ENCODE measurements at regions not wholly inside any gene's neighbourhood (a gene's known extent, or its start where the extent isn't known, plus 50 kb on each side); places are given as distances from the start of the nearest gene placed in this dataset.

DNA sequence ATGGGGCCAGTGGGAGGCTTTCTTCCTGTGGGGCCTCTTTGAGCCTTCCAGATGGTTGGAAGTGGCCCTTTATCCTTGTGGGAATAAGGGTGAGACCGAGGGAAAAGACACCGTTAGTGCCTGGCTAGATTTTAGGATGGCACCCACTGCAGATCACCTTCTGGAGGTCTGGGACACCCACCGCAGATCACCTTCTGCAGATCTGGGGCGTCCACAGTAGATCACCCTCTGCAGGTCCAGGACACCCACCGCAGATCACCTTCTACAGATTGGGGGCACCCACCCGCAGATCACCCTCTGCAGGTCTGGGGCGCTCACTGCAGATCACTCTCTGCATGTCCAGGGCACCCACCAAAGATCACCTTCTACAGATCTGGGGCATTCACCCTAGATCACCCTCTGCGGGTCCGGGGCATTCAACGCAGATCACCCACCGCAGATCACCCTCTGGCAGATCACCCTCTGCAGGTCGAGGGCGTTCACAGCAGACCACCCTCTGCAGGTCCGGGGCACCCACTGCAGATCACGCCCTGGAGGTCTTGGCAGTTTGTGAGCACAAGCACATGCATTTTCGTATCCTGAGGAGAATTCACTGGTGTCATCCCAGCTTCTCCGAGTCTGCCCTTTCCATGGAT, 153.4 kb upstream of the TSHZ3 start:
- DNase-seq: no peak

DNA sequence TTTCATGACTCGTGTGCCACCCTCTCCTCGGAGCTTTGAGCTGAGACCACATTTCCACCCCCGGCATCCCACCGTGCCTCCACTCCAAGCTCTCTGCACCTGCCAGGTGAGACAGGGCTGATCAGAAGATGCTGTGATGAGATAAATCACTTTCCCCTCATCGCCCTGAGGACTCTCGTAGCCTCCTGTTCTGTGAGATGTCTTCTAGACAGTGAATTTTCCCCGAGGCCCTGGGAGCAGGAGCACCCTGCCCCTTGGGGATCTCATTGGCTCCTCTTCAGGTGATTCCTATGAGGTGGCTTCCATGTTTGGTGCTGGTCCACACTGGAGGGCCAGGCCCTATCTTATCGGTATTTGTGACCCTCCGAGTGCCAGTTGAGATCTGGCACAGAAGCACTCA, 154.0 kb upstream of the TSHZ3 start:
- DNase-seq: no peak

DNA sequence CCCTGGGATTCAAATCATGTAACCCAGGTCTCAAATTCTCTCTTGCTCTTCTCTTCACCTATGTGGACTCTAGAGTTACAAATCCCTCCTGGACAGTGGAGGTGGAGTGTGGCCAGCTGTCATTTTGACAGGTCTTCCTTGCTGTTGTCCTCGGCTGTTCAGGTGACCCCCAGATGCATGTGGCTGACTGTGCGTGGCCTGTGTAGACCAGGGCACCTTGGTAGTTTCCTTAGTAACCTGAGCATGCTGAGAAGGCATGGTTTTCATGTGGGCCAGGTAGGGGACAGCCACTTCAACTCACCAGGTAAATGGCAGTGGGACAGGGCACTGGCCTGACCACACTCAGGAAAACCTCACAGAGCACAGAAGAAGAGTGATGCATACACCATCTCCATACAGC, 155.0 kb upstream of the TSHZ3 start:
- DNase-seq: no peak

DNA sequence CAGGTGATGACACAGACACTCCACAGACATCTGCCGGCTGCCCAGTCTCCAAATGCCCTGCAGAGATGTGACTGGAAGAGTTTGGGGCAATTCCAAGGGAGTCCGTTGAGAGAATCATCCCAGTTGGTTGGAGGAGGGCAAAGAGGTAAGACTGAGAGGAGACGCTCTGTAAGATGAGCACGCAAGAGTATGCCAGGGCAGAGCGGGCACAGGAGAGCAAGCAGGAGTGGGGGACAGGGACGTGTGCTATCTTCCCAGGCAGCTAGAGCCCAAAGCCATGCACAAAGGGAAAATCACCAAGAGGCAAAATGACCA, 156.3 kb upstream of the TSHZ3 start:
- DNase-seq: no peak

DNA sequence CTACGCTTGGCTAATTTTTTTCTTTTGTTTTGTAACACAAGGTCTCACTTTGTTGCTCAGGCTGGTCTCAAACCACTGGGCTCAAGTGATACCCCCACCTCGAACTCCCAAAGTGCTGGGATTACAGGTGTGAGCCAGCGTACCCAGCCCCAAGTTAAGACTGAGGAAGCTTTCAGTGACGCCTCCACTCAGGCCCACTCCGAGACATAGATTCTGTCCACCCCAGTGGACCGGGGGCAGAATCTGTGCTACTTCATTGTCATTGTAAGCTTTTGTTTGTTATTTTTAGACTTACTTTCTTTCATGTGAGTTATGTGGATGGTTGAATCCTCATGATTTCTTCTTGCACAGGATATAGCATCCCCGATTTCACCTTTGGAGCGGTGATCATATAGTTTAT, 156.9 kb upstream of the TSHZ3 start:
- no peak for DNase-seq

DNA sequence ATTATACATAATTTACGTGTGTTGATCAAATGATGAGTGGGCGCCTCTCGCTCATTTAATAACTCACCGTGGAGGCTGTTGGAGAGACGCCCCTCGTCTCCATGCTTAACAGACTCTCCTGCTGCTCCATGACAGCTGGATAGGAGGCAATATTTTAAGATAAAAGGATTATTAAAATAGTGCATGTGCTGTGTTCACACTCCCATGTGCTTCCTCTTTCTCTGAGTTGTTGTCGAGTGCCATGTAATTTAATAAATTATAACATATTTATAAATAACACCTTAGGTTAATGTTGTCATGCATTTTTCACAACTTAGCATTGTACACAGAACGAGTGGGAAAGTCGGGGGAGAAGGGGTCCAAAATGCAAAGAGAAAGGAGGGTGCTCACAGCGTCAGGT, 161.4 kb upstream of the TSHZ3 start:
- no peak for DNase-seq

DNA sequence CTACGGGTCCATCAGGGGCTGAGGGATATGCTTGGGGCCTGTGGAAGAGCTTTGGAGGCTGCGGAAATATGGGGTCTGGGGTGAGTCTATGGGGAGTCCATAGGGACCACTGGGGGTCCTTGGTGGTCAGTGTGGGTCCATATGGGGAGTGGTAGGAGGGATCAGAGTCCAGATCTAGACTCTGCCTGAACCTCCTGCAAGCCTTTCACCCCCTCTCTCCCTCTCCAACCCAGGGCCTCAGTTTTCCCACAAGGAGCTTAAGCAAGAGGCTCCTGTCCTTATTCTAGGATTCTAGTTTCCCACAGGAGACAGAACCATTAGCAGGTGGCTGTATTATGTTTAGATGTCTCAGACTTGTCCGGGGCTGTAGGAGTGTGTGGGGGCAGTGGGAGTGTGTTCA, 161.9 kb upstream of the TSHZ3 start:
- no peak for DNase-seq

DNA sequence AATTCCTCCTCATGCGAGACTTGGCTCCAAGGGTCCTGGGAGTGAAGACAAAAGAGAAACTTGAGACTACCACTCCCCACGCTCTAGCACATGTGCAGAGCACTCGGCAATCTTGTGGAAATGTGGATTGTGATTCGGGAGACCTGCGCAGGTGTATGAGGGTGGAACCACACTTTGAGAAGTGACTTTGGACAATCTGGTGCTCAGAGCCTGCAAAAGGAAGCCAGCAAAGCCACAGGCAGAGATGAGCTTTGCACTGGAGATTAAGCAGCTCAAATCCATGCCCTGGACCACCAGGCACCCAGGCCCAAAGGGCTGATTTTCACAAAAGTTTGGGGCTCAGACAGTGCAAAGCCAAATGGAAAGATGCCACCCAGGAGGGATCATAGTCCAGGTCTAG, 162.5 kb upstream of the TSHZ3 start:
- DNase-seq: no peak

DNA sequence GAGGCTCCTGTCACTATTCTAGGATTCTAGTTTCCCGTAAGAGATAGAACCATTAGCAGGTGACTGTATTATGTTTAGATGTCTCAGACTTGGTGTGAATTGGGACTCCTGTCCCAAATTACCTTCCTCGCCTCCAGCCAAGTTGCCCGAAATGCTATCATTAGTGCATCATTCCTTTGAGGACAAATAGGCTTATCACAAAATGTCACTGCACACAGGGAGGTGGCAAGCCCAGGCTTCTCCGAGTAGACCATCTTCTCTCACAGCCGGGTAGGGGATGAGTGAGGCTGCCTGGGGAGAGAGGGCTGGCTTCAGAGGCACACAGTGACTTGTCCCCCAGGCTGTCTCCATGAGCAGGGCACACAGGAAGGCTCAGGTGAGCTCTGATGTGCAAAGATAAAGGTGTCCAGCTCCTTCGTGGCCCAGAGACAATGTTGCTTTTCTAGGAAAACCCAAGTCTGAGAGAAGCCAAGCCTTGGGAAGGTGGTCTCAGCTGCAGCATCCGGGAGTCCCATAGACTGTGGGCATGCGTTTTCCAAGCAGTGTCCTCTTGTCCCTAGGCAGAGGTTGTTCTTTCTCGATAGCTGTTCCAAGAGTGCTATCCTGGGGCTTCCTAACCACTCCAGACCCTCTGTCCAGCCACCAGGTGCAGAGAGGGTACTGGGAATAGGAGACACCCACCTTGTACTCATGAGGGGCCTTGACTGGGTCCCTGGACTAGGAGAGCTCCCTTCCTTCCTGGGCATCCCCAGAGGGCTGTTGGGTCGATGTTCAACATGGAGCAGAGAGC, 163.1 kb upstream of the TSHZ3 start:
- no peak for DNase-seq

DNA sequence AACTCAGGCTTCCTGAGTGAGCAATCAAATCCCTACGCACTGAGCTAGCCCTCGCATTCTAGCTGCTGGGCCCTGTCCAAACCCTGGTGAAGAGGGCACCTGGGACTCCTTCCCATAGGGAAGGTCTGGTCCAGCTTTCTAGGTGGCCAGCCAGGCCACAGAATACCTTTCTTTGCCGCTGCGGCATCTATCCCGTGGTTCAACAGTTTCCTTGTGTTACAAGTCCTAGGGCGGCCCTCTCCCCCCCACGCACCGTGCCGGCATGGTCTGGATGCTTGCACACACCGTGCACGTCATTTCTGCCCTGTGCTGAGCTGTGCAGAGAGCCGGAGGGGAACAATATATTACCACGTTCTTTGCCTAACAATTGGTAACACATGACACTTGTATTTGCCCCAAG, 164.6 kb upstream of the TSHZ3 start:
- DNase-seq: no peak

DNA sequence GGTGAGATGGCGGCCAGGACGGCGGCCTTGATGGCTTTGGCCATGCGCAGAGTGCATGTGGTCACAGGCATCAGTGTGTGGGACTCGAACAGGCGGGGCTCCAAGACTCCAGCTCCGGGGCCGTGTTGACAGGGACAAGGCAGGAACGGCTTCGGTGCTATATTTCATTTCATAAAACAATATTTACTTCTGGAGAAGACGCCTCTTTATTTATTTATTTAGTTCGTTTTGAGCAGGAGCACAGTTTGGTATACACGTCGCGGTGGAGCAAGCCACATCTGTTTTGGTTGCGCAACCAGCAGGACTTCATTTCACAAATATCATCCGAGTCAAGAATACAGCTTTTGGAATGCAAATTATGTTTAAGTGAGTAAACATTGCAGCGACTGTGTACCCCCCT, 166.7 kb upstream of the TSHZ3 start:
- no peak for DNase-seq

DNA sequence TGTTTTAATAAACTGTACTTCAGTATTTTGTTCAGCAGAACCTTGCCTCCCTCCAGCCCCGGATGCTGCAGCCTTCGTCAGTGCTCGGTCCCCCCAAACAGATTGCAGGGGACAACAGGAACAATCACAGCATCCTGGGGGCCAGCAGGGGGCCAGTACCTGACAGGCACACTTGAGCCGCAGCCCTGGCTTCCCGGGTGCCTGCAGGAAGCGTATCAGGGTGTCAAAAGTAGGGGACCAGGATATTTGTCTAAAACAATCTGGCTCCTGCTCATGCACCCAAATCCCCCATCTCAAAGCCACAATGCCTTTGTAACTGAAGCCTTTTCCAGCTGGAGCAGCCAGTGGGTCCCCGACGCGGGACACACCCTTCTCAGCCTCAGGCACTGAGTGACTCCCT, 167.5 kb upstream of the TSHZ3 start:
- DNase-seq: no peak

DNA sequence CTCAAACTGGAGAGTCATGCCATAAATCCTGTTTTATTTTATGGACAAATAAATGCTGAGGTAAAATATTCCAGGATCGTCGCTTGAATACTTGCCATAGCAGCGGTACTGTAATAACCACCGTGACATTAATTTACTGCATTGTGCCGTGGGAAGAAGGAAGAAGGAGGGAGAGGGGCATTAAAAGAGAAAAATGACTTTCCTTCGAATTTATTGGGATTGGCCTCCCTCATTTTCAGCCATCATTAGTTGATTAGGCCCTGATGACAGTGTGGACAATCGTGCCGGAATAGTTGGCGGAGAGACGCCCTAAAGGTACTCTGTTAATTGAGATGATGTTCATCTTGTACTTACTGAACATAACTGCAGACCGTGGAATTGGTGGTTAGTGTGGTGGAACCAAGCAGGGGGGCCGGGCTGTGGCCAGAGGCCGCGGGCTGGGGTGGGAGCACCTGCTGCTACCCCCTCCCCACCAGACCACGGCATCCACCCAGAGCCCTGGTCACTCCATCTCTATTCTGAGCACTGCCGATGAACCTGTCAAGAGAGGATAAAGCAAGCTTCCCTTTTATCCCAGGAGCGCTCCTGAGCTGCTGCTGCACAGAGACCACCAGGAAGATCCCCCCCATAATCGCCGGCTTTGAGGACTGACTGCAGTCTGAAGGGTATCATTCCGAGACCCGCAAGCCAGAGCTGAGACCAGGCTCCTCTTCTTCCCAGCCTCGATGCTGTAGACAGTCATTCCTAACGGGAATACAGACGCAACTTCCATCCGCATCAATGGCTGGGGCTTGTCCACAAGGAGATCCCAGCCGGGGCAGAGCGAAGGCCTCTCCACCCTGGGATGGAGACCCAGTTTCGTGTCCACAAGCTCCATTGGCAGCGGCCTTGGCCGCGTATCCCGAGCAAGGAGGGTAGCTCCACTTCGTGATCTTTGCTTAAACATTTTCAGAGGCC, 168.3 kb upstream of the TSHZ3 start:
- DNase-seq: no peak

DNA sequence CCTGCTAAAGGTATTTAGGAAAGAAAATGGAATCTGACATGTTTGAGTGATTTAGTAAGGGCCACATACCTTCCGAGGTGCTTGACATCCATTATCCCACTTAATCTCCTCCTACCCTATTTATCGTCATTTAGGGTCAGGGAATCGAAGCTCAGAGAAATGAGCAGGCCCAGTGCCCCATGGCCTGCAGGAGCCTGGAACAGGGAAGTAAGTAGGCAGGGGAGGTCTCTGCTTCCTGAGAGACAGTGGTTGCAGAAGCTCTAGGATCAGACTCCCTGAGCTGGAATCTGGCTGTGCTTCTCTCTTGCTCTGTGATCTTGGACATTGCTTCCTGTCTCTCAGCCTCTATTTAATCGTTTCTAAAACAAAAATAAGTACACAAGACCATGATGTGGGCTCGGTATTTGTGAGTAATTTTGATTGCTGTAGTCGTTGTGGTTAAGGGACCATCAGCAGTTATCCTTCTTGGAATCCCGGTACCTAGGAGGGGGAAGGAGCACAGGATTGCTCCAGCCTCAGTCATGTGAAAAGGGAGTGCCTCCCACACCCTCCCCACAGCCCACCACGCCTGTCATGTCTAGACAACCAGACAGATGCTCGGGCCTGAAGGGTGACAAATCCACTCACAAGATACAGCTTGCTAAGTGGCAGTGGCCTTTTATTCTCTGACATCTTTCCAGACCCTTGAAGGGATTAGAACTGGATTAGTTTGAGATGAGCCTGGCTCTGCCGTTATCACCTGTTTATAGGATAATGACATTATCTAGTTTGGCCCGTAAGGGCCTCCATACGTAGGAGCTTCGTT, 169.2 kb upstream of the TSHZ3 start:
- DNase-seq: no peak

DNA sequence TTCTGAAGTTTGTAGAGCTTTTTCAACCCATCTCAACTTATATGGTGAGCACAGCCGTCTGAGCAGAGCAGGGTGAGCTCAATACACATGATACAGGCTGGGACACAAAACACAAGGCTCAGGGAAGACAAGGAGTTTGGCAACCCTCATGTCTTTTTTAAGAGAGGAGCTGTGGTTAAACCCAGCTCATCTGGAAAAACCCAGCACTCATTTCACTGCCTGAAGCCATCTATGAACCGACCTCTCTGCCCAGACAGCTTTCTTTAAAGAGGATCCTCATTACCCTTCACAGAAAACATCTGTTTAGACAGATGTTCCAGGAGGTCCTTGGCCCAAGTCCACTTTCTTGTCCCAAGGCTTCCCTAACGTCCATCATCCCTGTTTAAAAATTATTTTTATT, 170.0 kb upstream of the TSHZ3 start:
- DNase-seq: no peak

DNA sequence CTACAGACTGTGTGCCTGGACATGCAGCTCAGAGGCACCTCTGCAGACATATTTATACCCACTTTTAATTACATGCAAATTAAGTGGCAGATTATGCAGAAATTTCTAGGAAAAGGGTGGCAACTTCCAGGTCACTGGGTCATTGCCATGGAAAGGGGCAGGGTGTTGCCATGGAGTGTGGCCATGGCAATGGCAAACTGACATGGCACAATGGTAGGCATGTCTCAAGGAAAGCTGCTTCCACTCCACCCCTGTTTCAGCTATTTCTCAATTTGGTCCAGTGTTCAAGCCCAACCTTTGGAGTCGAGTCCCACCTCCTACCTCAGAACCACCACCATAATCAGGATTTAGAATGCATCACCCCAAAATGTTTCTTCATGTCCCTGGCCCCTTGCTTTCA, 170.7 kb upstream of the TSHZ3 start:
- no peak for DNase-seq

DNA sequence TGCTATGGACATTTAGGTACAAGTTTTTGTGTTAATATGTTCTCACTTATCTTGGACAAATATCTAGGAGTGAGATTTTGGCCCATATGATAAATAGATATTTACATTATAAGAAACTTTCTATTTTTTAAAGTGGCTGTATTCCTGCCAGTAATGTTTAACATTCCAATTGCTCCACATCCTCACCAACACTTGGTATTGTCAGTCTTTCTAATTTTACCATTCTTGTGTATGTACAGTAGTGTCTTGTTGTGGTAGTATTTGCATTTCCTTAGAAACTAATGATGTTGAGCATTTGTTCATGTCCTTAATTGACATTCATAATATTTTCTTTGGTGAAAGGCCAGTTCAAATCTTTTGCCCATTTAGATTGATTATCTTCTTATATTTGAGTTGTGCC, 171.4 kb upstream of the TSHZ3 start:
- DNase-seq: no peak

DNA sequence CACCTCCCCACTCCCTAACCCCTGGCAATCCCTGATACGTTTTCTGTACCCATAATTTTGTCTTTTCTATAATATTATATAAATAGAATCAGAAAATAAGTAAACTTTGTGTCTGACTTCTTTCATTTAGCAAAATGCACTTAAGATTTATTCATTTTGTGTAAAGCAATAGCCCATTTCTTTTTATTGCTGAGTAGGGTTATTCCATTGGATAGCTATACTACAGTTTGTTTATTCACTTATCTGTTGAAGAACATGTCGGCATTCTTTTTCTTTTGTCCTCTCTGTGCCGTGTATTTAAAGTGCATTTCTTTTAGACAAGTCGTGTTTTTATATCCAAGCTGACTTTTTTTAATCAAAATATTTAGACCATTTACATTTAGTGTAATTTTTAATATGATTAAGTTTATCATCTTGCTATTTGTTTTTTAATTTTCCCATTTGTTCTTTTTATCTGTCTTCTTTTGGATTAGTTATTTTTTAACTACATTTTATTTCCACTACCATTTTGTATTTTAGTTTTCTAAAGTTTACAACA, 176.4 kb upstream of the TSHZ3 start:
- no peak for DNase-seq

DNA sequence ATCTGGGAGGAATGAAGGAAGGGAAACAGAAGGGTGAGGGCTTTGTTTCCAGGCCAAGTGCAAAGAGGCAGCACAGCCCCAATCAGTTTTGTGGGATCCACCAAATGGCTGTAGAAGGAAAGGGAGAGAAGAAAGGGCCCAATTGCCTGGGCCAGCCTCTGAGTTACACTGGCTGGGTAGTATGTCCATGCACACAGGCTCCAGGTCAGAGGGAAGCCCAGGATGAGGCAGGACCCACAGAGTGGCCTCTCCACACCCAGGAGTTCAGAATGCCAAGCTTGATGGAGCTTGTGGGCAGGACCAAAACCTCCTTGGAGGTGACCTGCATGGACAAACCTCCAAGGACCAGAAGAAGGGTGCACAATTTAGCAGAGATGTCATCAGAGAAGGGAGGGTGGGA, 178.2 kb upstream of the TSHZ3 start:
- DNase-seq: no peak

DNA sequence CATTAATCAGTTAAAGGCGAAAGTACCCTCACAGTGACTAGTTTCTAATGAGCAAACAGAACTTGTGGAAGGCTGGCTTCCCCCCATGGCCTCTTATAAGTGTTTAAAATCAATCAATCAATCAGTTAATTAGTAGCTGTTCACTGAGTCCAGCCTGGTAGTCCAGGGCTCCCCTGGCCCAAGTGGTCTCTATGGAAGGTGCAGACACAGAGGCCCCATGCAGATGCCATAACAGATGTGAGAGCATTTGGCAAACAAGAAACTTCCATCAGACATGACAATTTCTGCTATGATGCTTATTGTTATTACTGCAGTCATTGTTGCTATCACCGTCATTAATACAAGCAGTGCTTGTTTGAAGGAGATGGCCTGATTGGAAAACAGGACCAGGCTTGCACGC, 179.0 kb upstream of the TSHZ3 start:
- no peak for DNase-seq

DNA sequence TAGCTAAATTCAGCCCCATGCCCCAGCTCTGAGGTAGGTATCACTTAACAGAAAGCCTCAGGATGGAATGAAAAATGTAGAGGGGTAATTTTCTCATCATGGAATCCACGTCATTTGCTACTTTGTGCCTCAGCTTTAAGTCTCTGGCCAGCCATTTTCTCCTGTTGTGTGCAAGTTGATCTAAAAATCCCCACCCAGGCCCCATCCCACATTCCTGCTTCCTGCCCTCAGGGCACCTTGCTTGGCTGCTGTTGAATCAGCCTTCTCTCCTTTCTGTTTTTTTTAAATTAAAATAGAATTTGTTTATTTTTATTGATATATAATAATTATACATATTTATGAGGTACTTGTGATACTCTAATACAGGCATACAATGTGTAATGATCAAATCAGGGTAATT, 179.9 kb upstream of the TSHZ3 start:
- DNase-seq: no peak

DNA sequence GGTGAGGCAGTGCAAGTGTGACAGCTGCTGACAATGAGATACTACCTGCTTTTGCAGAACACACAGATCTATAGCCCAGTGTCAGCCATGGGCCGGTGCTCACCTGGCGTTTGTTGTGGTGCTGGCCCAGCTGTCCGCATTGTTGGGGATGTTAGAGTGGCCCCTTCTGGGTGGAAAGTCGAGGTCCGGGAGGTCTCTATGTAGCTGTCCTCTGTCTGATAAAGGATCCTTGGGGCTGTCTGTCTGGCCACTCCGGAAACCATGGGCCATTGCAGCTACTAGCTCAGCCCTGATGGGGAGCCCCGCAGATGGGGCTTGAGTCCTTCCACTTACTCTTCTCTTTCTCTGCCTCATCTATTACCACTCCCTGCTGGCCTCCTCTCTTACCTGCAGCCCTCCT, 181.5 kb upstream of the TSHZ3 start:
- no peak for DNase-seq

DNA sequence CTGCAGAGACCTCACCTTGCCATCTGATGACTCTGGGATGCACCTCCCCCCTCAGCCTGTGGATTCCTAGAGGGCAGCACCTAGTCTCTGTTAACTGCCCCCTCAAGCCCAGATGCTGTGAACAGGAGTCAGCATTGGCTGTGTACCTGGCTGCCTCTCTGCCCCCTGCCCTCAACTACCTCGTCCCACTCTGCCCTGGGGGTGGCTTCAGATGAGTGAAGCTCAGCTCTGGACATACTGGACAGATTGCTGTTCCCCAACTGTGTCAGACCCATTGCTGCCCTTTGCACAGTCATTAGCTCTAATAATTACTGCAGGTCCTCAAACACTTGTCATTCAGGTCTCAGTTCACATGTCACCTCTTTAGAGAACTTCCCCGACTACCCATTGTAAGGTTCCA, 182.1 kb upstream of the TSHZ3 start:
- DNase-seq: no peak

Data from DMS153 (cell line).